Upper lobe of left lung (tissue), 6 donors: ENCODE measurements at regions not wholly inside any gene's neighbourhood (a gene's known extent, or its start where the extent isn't known, plus 50 kb on each side); places are given as distances from the start of the nearest gene placed in this dataset.

Source experiments
- ATAC-seq, 2 donors: fragments of 200-7000 bp; cut with Tn5 transposase; one replicate each; pipeline ENCODE4 v1.9.1; 2022; ENCODE audit warnings: mild to moderate bottlenecking in 2 of 2, moderate library complexity in 2 of 2; ENCODE audit not compliant: low FRiP score in 2 of 2
- DNase-seq, 2 donors: peaks; one replicate each; pipeline ENCODE4 v3.0.0-alpha.2; 2019 to 2020
- H3K27ac ChIP-seq, 4 donors: fragments of 200-600 bp; sonication (generic); one replicate each; pipeline ENCODE4 v1.5.1; 2016 to 2019
- H3K27me3 ChIP-seq, 4 donors: fragments of 200-600 bp; sonication (generic); one replicate each; pipeline ENCODE4 v1.5.1; 2017 to 2019
- H3K36me3 ChIP-seq, 4 donors: fragments of 200-600 bp; sonication (generic); one replicate each; pipeline ENCODE4 v1.5.1; 2016 to 2019
- H3K4me1 ChIP-seq, 4 donors: fragments of 200-600 bp; sonication (generic); one replicate each; pipeline ENCODE4 v1.5.1; 2018 to 2019
- H3K4me3 ChIP-seq, 4 donors: fragments of 200-600 bp; sonication (generic); one replicate each; pipeline ENCODE4 v1.5.1; 2017 to 2019; ENCODE audit warnings: mild to moderate bottlenecking in 2 of 4, moderate library complexity in 1 of 4
- H3K9me3 ChIP-seq, 4 donors: fragments of 200-600 bp; sonication (generic); one replicate each; pipeline ENCODE4 v1.5.1; 2018 to 2019
- EP300 ChIP-seq, 4 donors: sonication (generic); formaldehyde crosslinking; IDR thresholded peaks; one replicate each; pipeline ENCODE4 v1.5.1; 2017; ENCODE audit warnings: antibody characterized with exemption in 4 of 4, control low read depth in 2 of 4
- POLR2A ChIP-seq, 4 donors: fragments of 450-650 bp; IDR thresholded peaks; one replicate each; pipeline ENCODE4 v1.5.1; 2016 to 2017; ENCODE audit warnings: antibody characterized with exemption in 4 of 4, mild to moderate bottlenecking in 2 of 4
- POLR2AphosphoS5 ChIP-seq, 2 donors: sonication (generic); formaldehyde crosslinking; IDR thresholded peaks; one replicate each; pipeline ENCODE4 v1.5.1; 2017; ENCODE audit warnings: antibody characterized with exemption in 2 of 2
- WGBS, 2 donors: methylation state at CpG; one replicate each; pipeline ENCODE4 v1.1.5; 2017 to 2018; 5-methylcytosine and 5-hydroxymethylcytosine counted together
- TF ChIP-seq, protein P1 (sequence below), 6 experiments: fragments of 450-650 bp in 4 of 6; fragments of 200-600 bp in 2 of 6; sonication (generic) in 2 of 6; IDR thresholded peaks; one replicate each; pipeline ENCODE4 v1.5.1; 2016 to 2019; ENCODE audit warnings: antibody characterized with exemption in 6 of 6
- donor health status: DM: no; HTN: no; CAD: no; lungs with moderate emphysema.
- donor health status: DM: no; HTN: yes; CAD: no; lungs with severe emphysema.

DNA sequence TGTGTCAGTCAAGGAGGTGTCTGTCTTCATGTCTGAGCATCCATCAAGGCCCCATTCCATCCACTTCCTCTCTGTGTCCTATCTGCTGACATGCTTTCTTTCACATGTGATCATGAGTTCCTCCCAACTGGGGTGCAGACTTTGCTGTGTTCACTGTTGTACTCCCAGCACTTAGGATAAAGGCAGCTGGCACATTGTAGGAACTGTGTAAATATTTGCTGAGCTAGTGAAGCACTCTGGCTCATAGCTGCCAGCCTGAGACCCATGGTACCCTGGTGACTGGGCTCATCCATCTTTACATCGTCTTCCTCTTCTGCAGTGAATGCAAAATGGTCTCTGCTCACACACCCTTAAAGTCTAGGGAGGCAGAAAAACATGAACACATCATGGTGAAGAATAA is 242.2 kb upstream of the IGFBP3 start:
- no peak for TF ChIP-seq POLR2AphosphoS5 (IDR thresholded peaks at IDR 0.05)
- no peak for TF ChIP-seq EP300 (IDR thresholded peaks at IDR 0.05)
- TF ChIP-seq, protein P1, sequence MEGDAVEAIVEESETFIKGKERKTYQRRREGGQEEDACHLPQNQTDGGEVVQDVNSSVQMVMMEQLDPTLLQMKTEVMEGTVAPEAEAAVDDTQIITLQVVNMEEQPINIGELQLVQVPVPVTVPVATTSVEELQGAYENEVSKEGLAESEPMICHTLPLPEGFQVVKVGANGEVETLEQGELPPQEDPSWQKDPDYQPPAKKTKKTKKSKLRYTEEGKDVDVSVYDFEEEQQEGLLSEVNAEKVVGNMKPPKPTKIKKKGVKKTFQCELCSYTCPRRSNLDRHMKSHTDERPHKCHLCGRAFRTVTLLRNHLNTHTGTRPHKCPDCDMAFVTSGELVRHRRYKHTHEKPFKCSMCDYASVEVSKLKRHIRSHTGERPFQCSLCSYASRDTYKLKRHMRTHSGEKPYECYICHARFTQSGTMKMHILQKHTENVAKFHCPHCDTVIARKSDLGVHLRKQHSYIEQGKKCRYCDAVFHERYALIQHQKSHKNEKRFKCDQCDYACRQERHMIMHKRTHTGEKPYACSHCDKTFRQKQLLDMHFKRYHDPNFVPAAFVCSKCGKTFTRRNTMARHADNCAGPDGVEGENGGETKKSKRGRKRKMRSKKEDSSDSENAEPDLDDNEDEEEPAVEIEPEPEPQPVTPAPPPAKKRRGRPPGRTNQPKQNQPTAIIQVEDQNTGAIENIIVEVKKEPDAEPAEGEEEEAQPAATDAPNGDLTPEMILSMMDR (IDR thresholded peaks at IDR 0.05): no peak
- no peak for TF ChIP-seq POLR2A (IDR thresholded peaks at IDR 0.05)
- H3K4me1 ChIP-seq: peaks cover 0 to 4% (median 0%) of the 10 kb centered on the region in 4 donors
- peak in 1 of 2 donors; percentile 54 for ATAC-seq
- no peak overlapping the region for H3K4me3 ChIP-seq
- H3K36me3 ChIP-seq: no peaks in the 10 kb centered on the region
- no peaks in the 10 kb centered on the region for H3K9me3 ChIP-seq
- no peaks in the 10 kb centered on the region for H3K27me3 ChIP-seq
- no peak overlapping the region for H3K27ac ChIP-seq
- DNase-seq: no peak
- WGBS, 2 donors: 70 to 71% methylated on average over 1 of the region's 1 CpG

DNA sequence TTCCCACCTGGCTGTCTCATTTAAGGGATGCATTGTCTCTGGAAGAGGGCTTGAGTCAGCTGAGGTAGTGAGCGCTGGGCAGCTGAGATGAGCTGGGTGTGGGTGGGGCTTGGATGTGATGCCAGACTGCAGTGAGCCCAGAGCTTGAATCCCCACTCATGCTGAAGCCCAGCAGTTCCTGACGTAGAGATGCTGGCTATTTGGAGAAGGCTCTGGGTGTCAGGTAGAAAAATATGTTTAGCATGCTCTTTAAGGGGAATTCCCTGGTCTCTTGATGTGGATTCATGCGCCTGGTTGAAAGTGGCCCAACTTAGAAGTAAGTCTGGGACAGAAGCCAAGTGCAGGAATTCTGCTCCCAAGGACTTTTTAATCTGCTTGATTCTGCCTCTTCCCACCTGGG is 241.5 kb upstream of the IGFBP3 start:
- Histone ChIP-seq H3K36me3 (no peaks in the 10 kb centered on the region), H3K9me3 (no peaks in the 10 kb centered on the region), H3K27ac (no peak overlapping the region), H3K4me1 (peaks cover 0 to 4% (median 0%) of the 10 kb centered on the region in 4 donors), H3K27me3 (no peaks in the 10 kb centered on the region), H3K4me3 (no peak overlapping the region)
- DNase-seq (no peak), ATAC-seq (peak in 1 of 2 donors; percentile 39)
- TF ChIP-seq, protein P1 (IDR thresholded peaks at IDR 0.05): no peak
- no peak for TF ChIP-seq POLR2AphosphoS5 (IDR thresholded peaks at IDR 0.05)
- TF ChIP-seq POLR2A (IDR thresholded peaks at IDR 0.05): no peak
- TF ChIP-seq EP300 (IDR thresholded peaks at IDR 0.05): no peak
- WGBS, 2 donors: 70% methylated on average over 3 of the region's 3 CpGs; no CpG with 5 or more reads in 1 of the 2 donors

DNA sequence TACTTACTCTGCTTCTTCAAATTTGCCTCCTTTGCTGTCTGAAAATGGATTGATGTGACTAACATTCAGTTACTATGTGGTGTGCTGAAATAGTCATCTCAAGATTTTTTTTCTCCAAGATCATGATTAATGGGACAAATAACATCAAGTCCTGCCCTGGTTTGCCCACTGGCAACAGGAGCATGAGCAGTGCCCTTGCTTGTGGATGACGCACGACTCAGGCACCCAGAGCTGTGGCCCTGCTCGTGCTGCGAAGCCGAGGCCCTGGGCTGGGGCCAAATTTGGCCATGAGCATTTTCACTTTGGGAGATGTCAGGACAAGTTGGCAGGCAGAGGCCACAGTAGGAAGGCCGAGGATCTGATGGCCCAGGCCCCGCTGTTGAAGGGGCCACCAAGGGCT is 239.8 kb upstream of the IGFBP3 start:
- TF ChIP-seq, protein P1 (IDR thresholded peaks at IDR 0.05): no peak
- no peak for TF ChIP-seq POLR2A (IDR thresholded peaks at IDR 0.05)
- no peak for TF ChIP-seq EP300 (IDR thresholded peaks at IDR 0.05)
- TF ChIP-seq POLR2AphosphoS5 (IDR thresholded peaks at IDR 0.05): no peak
- Histone ChIP-seq H3K36me3 (no peaks in the 10 kb centered on the region), H3K27me3 (no peaks in the 10 kb centered on the region), H3K4me3 (no peak overlapping the region), H3K27ac (no peak overlapping the region), H3K9me3 (no peaks in the 10 kb centered on the region), H3K4me1 (peaks cover 0 to 4% (median 0%) of the 10 kb centered on the region in 4 donors)
- WGBS, 2 donors: 91 to 93% methylated on average over 7 of the region's 7 CpGs
- DNase-seq: peak in 1 of 2 donors; percentile 35
- no peak for ATAC-seq

DNA sequence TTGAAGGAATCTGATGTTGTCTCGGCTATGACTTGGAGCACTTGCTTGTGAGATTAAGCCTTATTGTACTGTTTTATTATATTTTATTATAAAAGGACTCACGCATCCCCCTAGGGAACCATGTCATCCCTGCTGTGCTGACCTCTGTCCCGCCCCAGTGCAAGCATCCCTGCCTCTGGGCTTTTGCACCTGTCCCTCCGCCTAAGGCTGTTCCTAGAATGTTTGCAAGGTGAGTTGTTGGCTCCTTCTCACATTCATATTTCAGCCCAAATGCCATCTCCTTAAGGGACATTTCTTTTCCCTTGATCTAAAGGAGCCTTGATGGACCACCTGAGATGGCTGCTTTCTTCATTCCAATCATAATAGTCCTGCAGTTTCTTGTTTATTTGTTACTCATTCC is 236.9 kb upstream of the IGFBP3 start:
- Histone ChIP-seq H3K27ac (no peak overlapping the region), H3K4me1 (peaks cover 0 to 4% (median 0%) of the 10 kb centered on the region in 4 donors), H3K9me3 (no peaks in the 10 kb centered on the region), H3K4me3 (no peak overlapping the region), H3K27me3 (no peaks in the 10 kb centered on the region), H3K36me3 (no peaks in the 10 kb centered on the region)
- ATAC-seq (no peak), DNase-seq (no peak)
- TF ChIP-seq POLR2A (IDR thresholded peaks at IDR 0.05) (no peak), POLR2AphosphoS5 (IDR thresholded peaks at IDR 0.05) (no peak), EP300 (IDR thresholded peaks at IDR 0.05) (no peak)
- TF ChIP-seq, protein P1 (IDR thresholded peaks at IDR 0.05): no peak
- 92 to 94% methylated on average over 4 of the region's 4 CpGs for WGBS, 2 donors

DNA sequence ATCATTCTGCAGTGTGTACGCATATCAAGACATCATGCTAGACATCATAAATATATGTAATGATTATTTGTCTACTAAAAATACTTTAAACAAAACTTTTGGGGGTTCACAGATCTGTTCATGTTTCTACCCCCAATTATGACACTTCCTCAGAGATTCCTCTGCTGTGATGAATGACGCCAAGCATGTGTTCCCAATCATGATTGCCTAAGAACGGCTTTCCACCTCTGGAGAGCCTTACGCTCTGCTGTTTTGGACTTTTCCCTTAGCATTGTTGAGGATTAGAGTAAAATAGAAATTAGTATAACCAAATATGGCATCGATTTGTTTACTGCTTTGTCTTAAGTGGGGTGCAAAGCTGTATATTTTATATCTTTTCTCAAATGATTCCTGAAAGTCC is 236.3 kb upstream of the IGFBP3 start:
- no peaks in the 10 kb centered on the region for H3K4me1 ChIP-seq
- H3K27me3 ChIP-seq: no peaks in the 10 kb centered on the region
- TF ChIP-seq POLR2A (IDR thresholded peaks at IDR 0.05): no peak
- TF ChIP-seq POLR2AphosphoS5 (IDR thresholded peaks at IDR 0.05): no peak
- TF ChIP-seq, protein P1 (IDR thresholded peaks at IDR 0.05): no peak
- TF ChIP-seq EP300 (IDR thresholded peaks at IDR 0.05): no peak
- no peak overlapping the region for H3K4me3 ChIP-seq
- H3K9me3 ChIP-seq: no peaks in the 10 kb centered on the region
- no peak overlapping the region for H3K27ac ChIP-seq
- H3K36me3 ChIP-seq: no peaks in the 10 kb centered on the region
- ATAC-seq: no peak
- 88% methylated on average over 5 of the region's 5 CpGs for WGBS, 2 donors
- no peak for DNase-seq
